ENCODE measurements at regions not wholly inside any gene's neighbourhood (a gene's known extent, or its start where the extent isn't known, plus 50 kb on each side); places are given as distances from the start of the nearest gene placed in this dataset.
A peak's percentile ranks its signal among the peaks of the same experiment; 100 is the strongest.

DNA sequence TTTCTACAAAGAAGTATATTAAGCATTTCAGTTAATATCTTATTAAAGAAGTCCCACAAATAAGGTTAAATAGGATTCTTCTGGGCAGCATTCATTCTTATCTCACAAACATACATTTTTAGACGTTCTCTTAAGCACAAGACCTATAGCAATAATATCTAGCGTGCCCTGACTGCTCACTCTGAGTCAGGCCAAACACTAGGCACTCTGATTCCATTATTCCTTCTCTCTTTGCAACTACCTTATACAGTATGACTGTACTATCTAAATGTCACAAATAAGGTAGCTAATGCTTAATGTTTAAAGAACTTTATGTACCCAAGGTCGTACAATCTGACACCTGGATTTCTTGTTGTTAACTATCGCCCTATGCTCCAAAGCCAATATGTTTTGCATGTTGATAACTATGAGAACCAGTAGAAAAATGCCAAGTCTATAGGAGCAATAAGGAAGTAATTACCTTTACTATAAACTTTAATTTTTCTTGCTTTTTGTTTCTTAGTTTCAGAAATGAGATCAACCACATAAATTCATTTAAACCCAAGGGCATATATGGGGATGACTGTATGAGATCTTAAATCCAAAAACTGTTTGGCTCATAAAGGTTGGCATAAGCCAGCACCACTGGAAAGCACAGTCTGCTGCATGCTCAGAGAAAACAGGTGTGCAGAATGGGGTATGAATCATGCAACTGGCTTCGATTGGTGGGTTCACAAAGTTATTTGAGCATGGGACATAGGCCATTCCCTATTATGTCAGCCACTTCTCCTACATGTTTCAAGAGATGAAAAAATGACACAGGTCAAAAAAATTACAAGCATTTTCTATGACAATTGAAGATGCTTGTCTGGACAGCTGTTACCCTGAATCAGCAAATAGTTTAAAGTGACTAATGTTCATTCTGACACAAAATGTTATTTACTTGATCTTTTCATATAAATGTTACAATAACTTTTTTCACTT lies 352.0 kb downstream of the IRS1 start:
- peak overlapping the region; percentile 61 for H3K27ac ChIP-seq (replicated peaks)

DNA sequence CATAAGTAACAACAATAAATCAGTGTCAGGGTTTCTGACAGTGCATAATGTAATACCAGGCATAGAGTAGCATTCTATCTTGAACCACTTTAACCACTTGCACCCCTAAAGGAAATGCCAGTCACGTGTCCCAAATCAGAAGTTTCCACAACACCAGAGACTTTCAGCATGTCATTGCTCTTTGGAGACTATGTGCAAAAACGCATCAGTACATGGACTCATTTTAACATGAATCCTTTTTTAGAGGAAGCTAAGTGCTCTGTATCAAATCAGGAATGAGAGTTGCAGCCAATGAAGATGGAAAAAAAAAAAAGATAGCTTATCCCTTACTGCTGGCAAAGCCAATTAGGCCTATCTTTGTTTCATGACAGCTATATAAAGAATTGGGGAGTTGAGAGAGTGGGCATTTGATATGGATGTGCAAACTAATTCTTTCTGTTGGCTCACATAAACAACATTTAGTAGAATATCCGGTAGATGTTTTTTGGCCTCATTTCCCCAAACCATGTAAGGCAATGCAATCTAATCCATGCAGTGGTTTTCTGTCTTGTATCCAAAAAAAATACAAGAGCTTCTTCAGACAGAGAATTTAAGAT lies 353.1 kb downstream of the IRS1 start:
- intact Hi-C loops (cut with micrococcal nuclease) = no loop called here
- H3K27ac ChIP-seq (replicated peaks) = peak overlapping the region; percentile 61
- peaks cover 2% of the 10 kb centered on the region for H3K9me3 ChIP-seq (replicated peaks)

More for the DNA sequence above, 352.0 kb downstream of the IRS1 start:
- DNase-seq = no peak
- Histone ChIP-seq H3K4me3 (no peak overlapping the region), H3K9me3 (replicated peaks) (peaks cover 13% of the 10 kb centered on the region), H3K27me3 (ENCODE audit: low read depth) (no peaks in the 10 kb centered on the region), H3K36me3 (no peaks in the 10 kb centered on the region), H3K4me1 (peaks cover 22% of the 10 kb centered on the region)
- intact Hi-C loops (cut with micrococcal nuclease) = no loop called here
- TF ChIP-seq, protein P1, sequence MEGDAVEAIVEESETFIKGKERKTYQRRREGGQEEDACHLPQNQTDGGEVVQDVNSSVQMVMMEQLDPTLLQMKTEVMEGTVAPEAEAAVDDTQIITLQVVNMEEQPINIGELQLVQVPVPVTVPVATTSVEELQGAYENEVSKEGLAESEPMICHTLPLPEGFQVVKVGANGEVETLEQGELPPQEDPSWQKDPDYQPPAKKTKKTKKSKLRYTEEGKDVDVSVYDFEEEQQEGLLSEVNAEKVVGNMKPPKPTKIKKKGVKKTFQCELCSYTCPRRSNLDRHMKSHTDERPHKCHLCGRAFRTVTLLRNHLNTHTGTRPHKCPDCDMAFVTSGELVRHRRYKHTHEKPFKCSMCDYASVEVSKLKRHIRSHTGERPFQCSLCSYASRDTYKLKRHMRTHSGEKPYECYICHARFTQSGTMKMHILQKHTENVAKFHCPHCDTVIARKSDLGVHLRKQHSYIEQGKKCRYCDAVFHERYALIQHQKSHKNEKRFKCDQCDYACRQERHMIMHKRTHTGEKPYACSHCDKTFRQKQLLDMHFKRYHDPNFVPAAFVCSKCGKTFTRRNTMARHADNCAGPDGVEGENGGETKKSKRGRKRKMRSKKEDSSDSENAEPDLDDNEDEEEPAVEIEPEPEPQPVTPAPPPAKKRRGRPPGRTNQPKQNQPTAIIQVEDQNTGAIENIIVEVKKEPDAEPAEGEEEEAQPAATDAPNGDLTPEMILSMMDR (IDR thresholded peaks at IDR 0.05; ENCODE audit: borderline replicate concordance) = no peak

DNA sequence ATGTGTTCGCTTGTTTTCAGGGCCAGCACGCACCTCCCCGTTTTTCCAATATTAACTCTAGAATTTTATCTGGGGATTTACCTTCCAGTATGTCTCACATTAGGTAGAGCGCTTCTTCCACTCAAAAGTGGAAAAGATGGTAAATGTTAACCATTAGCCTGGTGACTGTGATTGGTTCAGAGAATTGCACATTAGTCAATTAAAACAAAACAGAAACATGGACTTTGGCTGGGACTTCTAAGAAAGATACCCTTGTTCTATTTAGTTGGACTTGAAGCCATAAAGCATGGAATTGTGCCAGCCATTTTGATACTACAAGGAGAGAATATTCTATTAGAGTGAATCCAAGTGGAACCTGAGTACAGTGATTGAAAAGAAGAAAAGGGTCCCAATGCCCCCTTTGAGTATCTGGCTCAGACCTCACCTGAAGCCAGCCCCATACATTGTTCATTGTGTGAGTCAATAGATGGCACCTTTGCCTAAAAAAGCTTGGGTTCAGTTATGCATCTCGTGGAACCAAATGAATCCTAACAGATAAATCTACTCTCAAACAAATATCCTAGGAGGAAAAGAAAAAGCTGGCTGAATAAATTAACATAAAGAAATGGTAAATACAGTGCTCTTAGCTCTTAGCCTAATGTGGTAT lies 354.3 kb downstream of the IRS1 start:
- intact Hi-C loops (cut with micrococcal nuclease) = no loop called here

More for the DNA sequence above, 353.1 kb downstream of the IRS1 start:
- DNase-seq = no peak
- Histone ChIP-seq H3K27me3 (ENCODE audit: low read depth) (no peaks in the 10 kb centered on the region), H3K4me1 (peaks cover 22% of the 10 kb centered on the region), H3K36me3 (no peaks in the 10 kb centered on the region), H3K4me3 (no peak overlapping the region)
- TF ChIP-seq, protein P1 (IDR thresholded peaks at IDR 0.05; ENCODE audit: borderline replicate concordance) = no peak

DNA sequence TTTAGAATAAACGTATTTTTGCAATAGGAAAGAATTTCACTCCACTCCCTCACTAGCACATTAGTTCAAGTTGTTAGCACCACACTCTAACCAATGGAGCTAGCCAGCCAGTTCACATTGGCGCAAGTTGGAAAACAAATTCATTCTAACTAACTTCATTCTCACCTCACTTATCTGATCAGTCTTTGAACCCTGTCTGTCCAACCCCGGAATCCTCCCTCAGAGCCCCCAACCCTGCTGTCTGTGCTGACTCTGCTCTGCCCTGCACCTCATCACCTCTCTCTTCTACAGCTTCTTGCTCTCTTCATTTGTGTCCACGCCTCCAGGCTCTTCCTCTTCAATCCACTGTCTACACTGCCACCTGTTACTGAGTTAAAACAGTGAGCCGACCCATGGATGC lies 356.5 kb downstream of the IRS1 start:
- H3K27ac ChIP-seq (replicated peaks) = no peak overlapping the region
- DNase-seq = no peak
- H3K9me3 ChIP-seq (replicated peaks) = no peaks in the 10 kb centered on the region
- H3K27me3 ChIP-seq (ENCODE audit: low read depth) = no peaks in the 10 kb centered on the region
- no peaks in the 10 kb centered on the region for H3K36me3 ChIP-seq
- H3K4me1 ChIP-seq = peaks cover 22% of the 10 kb centered on the region
- intact Hi-C loops (cut with micrococcal nuclease) = no loop called here
- TF ChIP-seq, protein P1 (IDR thresholded peaks at IDR 0.05; ENCODE audit: borderline replicate concordance) = no peak
- H3K4me3 ChIP-seq = no peak overlapping the region

More for the DNA sequence above, 354.3 kb downstream of the IRS1 start:
- H3K4me3 ChIP-seq = no peak overlapping the region
- no peaks in the 10 kb centered on the region for H3K27me3 ChIP-seq (ENCODE audit: low read depth)
- peaks cover 22% of the 10 kb centered on the region for H3K4me1 ChIP-seq
- H3K27ac ChIP-seq (replicated peaks) = peak overlapping the region; percentile 61
- no peaks in the 10 kb centered on the region for H3K9me3 ChIP-seq (replicated peaks)
- TF ChIP-seq, protein P1 (IDR thresholded peaks at IDR 0.05; ENCODE audit: borderline replicate concordance) = no peak
- H3K36me3 ChIP-seq = no peaks in the 10 kb centered on the region
- no peak for DNase-seq

DNA sequence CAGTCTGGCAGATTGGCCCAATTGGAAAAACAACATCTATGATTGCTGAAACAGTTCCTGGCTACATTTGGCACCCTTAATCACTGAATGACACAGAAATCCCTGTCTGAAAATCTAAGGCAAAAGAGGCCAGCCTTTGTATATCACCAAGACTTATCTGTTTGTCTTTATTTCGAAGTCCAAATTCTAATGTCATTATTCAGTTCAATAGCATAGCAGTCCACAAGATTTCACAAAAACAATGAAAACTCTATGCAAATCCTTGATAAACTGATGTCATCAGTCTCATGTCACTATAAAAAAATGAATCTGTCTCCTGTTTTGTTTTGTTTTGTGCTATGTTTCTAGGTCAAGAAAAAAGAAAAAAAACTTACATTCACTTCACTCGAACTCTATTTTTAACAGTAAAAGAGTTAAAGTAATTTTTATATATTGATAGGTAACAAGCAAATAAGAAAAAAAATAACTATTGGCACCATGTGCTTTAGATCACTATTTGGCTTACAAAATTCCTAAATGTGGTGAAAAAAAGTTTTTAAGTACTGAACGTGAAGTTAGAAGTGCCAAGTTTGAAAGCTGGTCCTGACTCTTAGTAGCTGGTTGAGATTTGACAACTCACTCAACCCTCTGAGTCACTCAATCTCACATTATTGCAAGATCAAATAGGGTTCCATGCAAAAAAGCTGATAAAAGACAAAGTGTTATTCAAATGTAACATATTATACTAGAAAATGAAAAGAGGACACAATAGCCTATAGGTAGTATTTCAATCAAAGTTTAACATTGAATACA lies 359.3 kb downstream of the IRS1 start:
- intact Hi-C loops (cut with micrococcal nuclease) = no loop called here
- TF ChIP-seq, protein P1 (IDR thresholded peaks at IDR 0.05; ENCODE audit: borderline replicate concordance) = no peak
- Histone ChIP-seq H3K9me3 (replicated peaks) (no peaks in the 10 kb centered on the region), H3K4me1 (peaks cover under 1% of the 10 kb centered on the region), H3K27ac (replicated peaks) (peak overlapping the region; percentile 12), H3K36me3 (no peaks in the 10 kb centered on the region), H3K27me3 (ENCODE audit: low read depth) (no peaks in the 10 kb centered on the region), H3K4me3 (no peak overlapping the region)
- DNase-seq = no peak

Measured in left ventricle myocardium inferior (tissue), 1 donor.